WTC11 (cell line): ENCODE measurements at regions not wholly inside any gene's neighbourhood (a gene's known extent, or its start where the extent isn't known, plus 50 kb on each side); places are given as distances from the start of the nearest gene placed in this dataset.

ENCODE experiments used
- ELF4 ChIP-seq: sonication (generic); formaldehyde crosslinking; IDR thresholded peaks from 2 replicates; pipeline ENCODE4 v1.8.1; 2022; ENCODE audit warnings: low read depth, mild to moderate bottlenecking, moderate library complexity, missing genetic modification reagents
- ESRRA ChIP-seq: sonication (generic); formaldehyde crosslinking; IDR thresholded peaks from 2 replicates; pipeline ENCODE4 v1.8.1; 2022; ENCODE audit warnings: mild to moderate bottlenecking, missing genetic modification reagents, borderline replicate concordance
- FOXP1 ChIP-seq: sonication (generic); formaldehyde crosslinking; IDR thresholded peaks from 2 replicates; pipeline ENCODE4 v1.8.0; 2022; ENCODE audit warnings: missing genetic modification reagents, mild to moderate bottlenecking, moderate library complexity, borderline replicate concordance
- JUN ChIP-seq: sonication (generic); formaldehyde crosslinking; IDR thresholded peaks from 2 replicates; pipeline ENCODE4 v1.8.0; 2023; ENCODE audit warnings: mild to moderate bottlenecking, missing genetic modification reagents
- MYBL2 ChIP-seq: sonication (generic); formaldehyde crosslinking; IDR thresholded peaks from 2 replicates; pipeline ENCODE4 v1.8.1; 2023; ENCODE audit warnings: mild to moderate bottlenecking, moderate library complexity, missing genetic modification reagents
- TEAD4 ChIP-seq: sonication (generic); formaldehyde crosslinking; IDR thresholded peaks from 2 replicates; pipeline ENCODE4 v1.8.0; 2022; ENCODE audit warnings: mild to moderate bottlenecking, missing genetic modification reagents
- TP53 ChIP-seq: sonication (generic); formaldehyde crosslinking; IDR thresholded peaks from 2 replicates; pipeline ENCODE4 v1.8.1; 2023; ENCODE audit warnings: mild to moderate bottlenecking, missing genetic modification reagents
- ZBTB21 ChIP-seq: sonication (generic); formaldehyde crosslinking; IDR thresholded peaks from 2 replicates; pipeline ENCODE4 v1.8.1; 2023; ENCODE audit warnings: mild to moderate bottlenecking, missing genetic modification reagents, borderline replicate concordance
- ZNF232 ChIP-seq: sonication (generic); formaldehyde crosslinking; IDR thresholded peaks from 2 replicates; pipeline ENCODE4 v1.8.0; 2022; ENCODE audit warnings: mild to moderate bottlenecking, missing genetic modification reagents
- TF ChIP-seq, protein P1 (sequence below): sonication (generic); formaldehyde crosslinking; IDR thresholded peaks from 2 replicates; pipeline ENCODE4 v1.8.1; 2023; ENCODE audit warnings: mild to moderate bottlenecking, missing genetic modification reagents, moderate library complexity
- TF ChIP-seq, protein P2 (sequence below): sonication (generic); formaldehyde crosslinking; IDR thresholded peaks from 2 replicates; pipeline ENCODE4 v1.8.1; 2022; ENCODE audit warnings: mild to moderate bottlenecking, missing genetic modification reagents, moderate library complexity, borderline replicate concordance
- TF ChIP-seq, protein P3 (sequence below): sonication (generic); formaldehyde crosslinking; IDR thresholded peaks from 2 replicates; pipeline ENCODE4 v1.8.0; 2022; ENCODE audit warnings: missing genetic modification reagents
- TF ChIP-seq, protein P4 (sequence below): fragments of 200-600 bp; IDR thresholded peaks from 2 replicates; pipeline ENCODE4 v1.8.0; 2022; ENCODE audit warnings: antibody characterized with exemption
- TF ChIP-seq, protein P5 (sequence below): sonication (generic); formaldehyde crosslinking; IDR thresholded peaks from 2 replicates; pipeline ENCODE4 v1.8.0; 2022; ENCODE audit warnings: mild to moderate bottlenecking, missing genetic modification reagents

DNA sequence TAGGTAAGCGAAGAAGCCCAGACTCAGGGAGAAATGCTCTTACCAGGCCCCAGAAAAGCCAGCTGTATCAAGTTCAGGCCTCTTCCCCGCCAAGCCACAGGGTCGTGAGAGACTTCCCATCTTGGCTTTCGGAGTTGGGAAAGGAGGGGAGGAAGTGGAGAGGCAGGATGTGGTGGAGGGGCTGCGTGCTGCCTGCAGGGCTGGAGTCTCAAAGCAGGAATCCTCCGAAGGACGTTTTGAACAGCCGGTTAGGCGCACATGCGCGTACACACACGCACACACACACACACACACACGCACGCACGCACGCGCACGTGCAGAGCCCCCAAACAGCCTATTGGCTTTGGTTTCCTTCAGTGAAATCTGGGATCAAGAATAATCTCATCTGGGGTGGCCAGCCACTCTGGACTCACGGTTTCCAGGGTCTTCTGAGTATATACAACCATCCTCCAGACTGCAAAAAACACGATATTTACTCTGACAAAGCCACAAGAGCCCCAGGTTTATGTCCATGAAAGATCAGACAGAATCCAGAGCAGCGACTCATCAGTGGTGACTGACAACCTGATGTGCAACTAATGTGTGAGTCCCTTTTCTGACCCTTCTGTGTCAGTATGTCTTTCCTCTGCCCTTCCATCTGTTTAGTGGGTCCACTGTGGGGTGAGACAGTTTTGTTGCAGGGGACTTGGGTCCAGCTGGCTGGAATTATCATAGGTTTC lies 115.0 kb upstream of the ZNF438 start:
- TF ChIP-seq TP53 (CRISPR knock-in tag) (no peak), ELF4 (no peak), FOXP1 (CRISPR knock-in tag) (no peak), ZNF232 (CRISPR knock-in tag) (no peak), ZBTB21 (CRISPR knock-in tag) (no peak), TEAD4 (CRISPR knock-in tag) (no peak), ESRRA (CRISPR knock-in tag) (no peak), MYBL2 (CRISPR knock-in tag) (no peak), JUN (CRISPR knock-in tag) (no peak)
- TF ChIP-seq, protein P1, sequence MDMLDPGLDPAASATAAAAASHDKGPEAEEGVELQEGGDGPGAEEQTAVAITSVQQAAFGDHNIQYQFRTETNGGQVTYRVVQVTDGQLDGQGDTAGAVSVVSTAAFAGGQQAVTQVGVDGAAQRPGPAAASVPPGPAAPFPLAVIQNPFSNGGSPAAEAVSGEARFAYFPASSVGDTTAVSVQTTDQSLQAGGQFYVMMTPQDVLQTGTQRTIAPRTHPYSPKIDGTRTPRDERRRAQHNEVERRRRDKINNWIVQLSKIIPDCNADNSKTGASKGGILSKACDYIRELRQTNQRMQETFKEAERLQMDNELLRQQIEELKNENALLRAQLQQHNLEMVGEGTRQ (CRISPR knock-in tag): no peak
- TF ChIP-seq, protein P2, sequence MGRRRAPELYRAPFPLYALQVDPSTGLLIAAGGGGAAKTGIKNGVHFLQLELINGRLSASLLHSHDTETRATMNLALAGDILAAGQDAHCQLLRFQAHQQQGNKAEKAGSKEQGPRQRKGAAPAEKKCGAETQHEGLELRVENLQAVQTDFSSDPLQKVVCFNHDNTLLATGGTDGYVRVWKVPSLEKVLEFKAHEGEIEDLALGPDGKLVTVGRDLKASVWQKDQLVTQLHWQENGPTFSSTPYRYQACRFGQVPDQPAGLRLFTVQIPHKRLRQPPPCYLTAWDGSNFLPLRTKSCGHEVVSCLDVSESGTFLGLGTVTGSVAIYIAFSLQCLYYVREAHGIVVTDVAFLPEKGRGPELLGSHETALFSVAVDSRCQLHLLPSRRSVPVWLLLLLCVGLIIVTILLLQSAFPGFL: no peak
- TF ChIP-seq, protein P3, sequence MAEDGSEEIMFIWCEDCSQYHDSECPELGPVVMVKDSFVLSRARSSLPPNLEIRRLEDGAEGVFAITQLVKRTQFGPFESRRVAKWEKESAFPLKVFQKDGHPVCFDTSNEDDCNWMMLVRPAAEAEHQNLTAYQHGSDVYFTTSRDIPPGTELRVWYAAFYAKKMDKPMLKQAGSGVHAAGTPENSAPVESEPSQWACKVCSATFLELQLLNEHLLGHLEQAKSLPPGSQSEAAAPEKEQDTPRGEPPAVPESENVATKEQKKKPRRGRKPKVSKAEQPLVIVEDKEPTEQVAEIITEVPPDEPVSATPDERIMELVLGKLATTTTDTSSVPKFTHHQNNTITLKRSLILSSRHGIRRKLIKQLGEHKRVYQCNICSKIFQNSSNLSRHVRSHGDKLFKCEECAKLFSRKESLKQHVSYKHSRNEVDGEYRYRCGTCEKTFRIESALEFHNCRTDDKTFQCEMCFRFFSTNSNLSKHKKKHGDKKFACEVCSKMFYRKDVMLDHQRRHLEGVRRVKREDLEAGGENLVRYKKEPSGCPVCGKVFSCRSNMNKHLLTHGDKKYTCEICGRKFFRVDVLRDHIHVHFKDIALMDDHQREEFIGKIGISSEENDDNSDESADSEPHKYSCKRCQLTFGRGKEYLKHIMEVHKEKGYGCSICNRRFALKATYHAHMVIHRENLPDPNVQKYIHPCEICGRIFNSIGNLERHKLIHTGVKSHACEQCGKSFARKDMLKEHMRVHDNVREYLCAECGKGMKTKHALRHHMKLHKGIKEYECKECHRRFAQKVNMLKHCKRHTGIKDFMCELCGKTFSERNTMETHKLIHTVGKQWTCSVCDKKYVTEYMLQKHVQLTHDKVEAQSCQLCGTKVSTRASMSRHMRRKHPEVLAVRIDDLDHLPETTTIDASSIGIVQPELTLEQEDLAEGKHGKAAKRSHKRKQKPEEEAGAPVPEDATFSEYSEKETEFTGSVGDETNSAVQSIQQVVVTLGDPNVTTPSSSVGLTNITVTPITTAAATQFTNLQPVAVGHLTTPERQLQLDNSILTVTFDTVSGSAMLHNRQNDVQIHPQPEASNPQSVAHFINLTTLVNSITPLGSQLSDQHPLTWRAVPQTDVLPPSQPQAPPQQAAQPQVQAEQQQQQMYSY (CRISPR knock-in tag): no peak
- TF ChIP-seq, protein P4, sequence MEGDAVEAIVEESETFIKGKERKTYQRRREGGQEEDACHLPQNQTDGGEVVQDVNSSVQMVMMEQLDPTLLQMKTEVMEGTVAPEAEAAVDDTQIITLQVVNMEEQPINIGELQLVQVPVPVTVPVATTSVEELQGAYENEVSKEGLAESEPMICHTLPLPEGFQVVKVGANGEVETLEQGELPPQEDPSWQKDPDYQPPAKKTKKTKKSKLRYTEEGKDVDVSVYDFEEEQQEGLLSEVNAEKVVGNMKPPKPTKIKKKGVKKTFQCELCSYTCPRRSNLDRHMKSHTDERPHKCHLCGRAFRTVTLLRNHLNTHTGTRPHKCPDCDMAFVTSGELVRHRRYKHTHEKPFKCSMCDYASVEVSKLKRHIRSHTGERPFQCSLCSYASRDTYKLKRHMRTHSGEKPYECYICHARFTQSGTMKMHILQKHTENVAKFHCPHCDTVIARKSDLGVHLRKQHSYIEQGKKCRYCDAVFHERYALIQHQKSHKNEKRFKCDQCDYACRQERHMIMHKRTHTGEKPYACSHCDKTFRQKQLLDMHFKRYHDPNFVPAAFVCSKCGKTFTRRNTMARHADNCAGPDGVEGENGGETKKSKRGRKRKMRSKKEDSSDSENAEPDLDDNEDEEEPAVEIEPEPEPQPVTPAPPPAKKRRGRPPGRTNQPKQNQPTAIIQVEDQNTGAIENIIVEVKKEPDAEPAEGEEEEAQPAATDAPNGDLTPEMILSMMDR: no peak
- TF ChIP-seq, protein P5, sequence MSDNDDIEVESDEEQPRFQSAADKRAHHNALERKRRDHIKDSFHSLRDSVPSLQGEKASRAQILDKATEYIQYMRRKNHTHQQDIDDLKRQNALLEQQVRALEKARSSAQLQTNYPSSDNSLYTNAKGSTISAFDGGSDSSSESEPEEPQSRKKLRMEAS (CRISPR knock-in tag): no peak
